Ishikawa (cell line): ENCODE measurements at regions not wholly inside any gene's neighbourhood (a gene's known extent, or its start where the extent isn't known, plus 50 kb on each side); places are given as distances from the start of the nearest gene placed in this dataset.

Experiments
- EGR1 ChIP-seq: IDR thresholded peaks from 2 replicates; pipeline ENCODE4 v1.6.1; 2012
- EP300 ChIP-seq: IDR thresholded peaks from 2 replicates; pipeline ENCODE4 v1.6.1; 2012; ENCODE audit warnings: borderline replicate concordance
- FOXM1 ChIP-seq: IDR thresholded peaks from 2 replicates; pipeline ENCODE4 v1.6.1; 2012; ENCODE audit warnings: low read depth, borderline replicate concordance
- NFIC ChIP-seq: IDR thresholded peaks from 2 replicates; pipeline ENCODE4 v1.6.1; 2012
- RAD21 ChIP-seq: IDR thresholded peaks from 2 replicates; pipeline ENCODE4 v1.6.1; 2012; ENCODE audit warnings: low read depth
- TAF1 ChIP-seq: IDR thresholded peaks from 2 replicates; pipeline ENCODE4 v1.6.1; 2012; ENCODE audit warnings: low read depth, mild to moderate bottlenecking
- TCF12 ChIP-seq: IDR thresholded peaks from 2 replicates; pipeline ENCODE4 v1.6.1; 2012; ENCODE audit warnings: low read depth
- TEAD4 ChIP-seq: IDR thresholded peaks from 2 replicates; pipeline ENCODE4 v1.6.1; 2012
- TF ChIP-seq, protein P1 (sequence below): IDR thresholded peaks from 2 replicates; pipeline ENCODE4 v1.6.1; 2012

DNA sequence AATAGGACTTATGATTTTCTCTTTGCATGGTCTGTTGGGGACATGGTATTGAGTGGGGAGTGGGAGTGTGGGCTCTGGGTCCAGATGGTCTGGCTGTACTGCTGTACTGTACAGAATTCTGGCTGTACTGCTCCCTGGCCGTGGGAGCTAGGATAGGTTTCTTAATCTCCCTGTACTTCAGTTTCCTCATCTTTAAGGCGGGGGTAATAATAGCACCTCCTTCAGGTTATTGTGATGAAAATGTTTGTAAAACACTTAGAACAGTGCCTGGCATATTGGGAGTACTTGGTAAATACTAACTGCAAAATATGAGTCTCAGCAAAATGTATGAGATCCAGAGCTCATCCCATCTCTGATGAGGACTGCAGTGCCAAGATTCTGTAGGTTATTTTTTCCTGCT, 198.6 kb downstream of the KIF18A start:
- no peak for TF ChIP-seq TCF12
- TF ChIP-seq RAD21: no peak
- no peak for TF ChIP-seq TAF1
- TF ChIP-seq EP300: no peak
- TF ChIP-seq, protein P1, sequence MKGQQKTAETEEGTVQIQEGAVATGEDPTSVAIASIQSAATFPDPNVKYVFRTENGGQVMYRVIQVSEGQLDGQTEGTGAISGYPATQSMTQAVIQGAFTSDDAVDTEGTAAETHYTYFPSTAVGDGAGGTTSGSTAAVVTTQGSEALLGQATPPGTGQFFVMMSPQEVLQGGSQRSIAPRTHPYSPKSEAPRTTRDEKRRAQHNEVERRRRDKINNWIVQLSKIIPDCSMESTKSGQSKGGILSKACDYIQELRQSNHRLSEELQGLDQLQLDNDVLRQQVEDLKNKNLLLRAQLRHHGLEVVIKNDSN: no peak
- TF ChIP-seq EGR1: no peak
- TF ChIP-seq FOXM1: no peak
- TF ChIP-seq NFIC: no peak
- TF ChIP-seq TEAD4: no peak
